ENCODE measurements at regions not wholly inside any gene's neighbourhood (a gene's known extent, or its start where the extent isn't known, plus 50 kb on each side); places are given as distances from the start of the nearest gene placed in this dataset.
"Not testable (repeated sequence)": the region's sequence is repeated elsewhere in the genome, so short reads cannot be mapped to it uniquely, and the experiment has no call there.

DNA sequence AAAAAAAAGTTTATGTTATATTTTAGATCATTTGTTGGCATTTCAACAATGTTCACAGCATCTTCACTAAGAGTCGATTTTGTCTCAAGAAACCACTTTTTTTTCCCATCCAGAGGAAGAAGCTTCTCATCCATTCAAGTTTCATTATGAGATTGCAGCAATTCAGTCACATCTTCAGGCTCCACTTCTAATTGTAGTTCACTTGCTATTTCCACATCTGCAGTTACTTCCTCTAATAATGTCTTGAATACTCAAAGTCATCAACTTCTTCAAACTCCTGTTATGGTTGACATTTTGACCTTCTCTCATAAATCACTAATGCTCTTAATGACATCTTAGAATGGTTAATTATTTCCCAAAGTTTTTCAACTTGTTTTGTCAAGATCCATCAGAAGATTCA lies 61.3 kb upstream of the CHORDC1 start:
- no peak for DNase-seq
- Histone ChIP-seq H3K27ac (ENCODE audit: insufficient read depth, low read length) (no peak overlapping the region), H3K9me1 (ENCODE audit: insufficient read depth, low read length) (no peaks in the 10 kb centered on the region), H3K9me3 (ENCODE audit: control insufficient read depth, insufficient read depth, low read length) (peaks cover 4% of the 10 kb centered on the region; the same call in 1 of the 2 replicates), H3K18ac (ENCODE audit: low read depth, low read length) (no peak overlapping the region), H3K14ac (replicated peaks; ENCODE audit: low read depth, low read length) (no peak overlapping the region), H4K91ac (ENCODE audit: insufficient read depth, low read depth, low read length) (no peak overlapping the region), H3K4me2 (ENCODE audit: low read depth, low read length) (no peak overlapping the region), H3K4ac (ENCODE audit: low read depth, low read length) (no peak overlapping the region), H2BK5ac (ENCODE audit: low read depth, low read length, poor library complexity, severe bottlenecking) (no peak overlapping the region), H4K8ac (ENCODE audit: low read depth in 2 of 2, low read length in 2 of 2) (no peak overlapping the region), H3K4me3 (ENCODE audit: insufficient read depth, low read depth, low read length) (no peak overlapping the region), H2AK9ac (replicated peaks; ENCODE audit: low read depth, low read length, poor library complexity) (no peak overlapping the region), H3K79me1 (ENCODE audit: low read depth in 1 of 2, low read length in 2 of 2) (no peaks in the 10 kb centered on the region), H2BK20ac (ENCODE audit: low read depth, low read length) (no peak overlapping the region), H4K20me1 (ENCODE audit: insufficient read depth, low read length) (no peaks in the 10 kb centered on the region), H2BK15ac (ENCODE audit: low read depth, low read length) (no peak overlapping the region), H3K23ac (ENCODE audit: low read depth, low read length) (no peak overlapping the region), H2BK120ac (ENCODE audit: low read depth, low read length) (no peak overlapping the region), H3K4me1 (ENCODE audit: control insufficient read depth, insufficient read depth, low read length) (no peaks in the 10 kb centered on the region), H3K36me3 (ENCODE audit: control insufficient read depth, insufficient read depth, low read length) (no peaks in the 10 kb centered on the region), H3K9ac (ENCODE audit: low read depth, low read length) (no peak overlapping the region), H3K56ac (ENCODE audit: extremely low read depth, insufficient read depth, low read length) (no peak overlapping the region), H3K27me3 (ENCODE audit: control insufficient read depth, insufficient read depth, low read length) (no peaks in the 10 kb centered on the region), H2AFZ (replicated peaks; ENCODE audit: low read length, poor library complexity) (no peak overlapping the region), H4K5ac (ENCODE audit: low read depth, low read length) (no peak overlapping the region), H2AK5ac (ENCODE audit: low read depth, low read length) (no peak overlapping the region)
- ATAC-seq (ENCODE audit: low read depth): no peak
- dilution Hi-C loops (cut with HindIII; ENCODE audit: low sequenced_read_pairs, unreplicated experiment) (no loop called here), in situ Hi-C loops (cut with MboI; ENCODE audit: low sequenced_read_pairs) (no loop called here), intact Hi-C loops (cut with micrococcal nuclease) (no loop called here)
- ChIA-PET POLR2A (ENCODE audit: unreplicated experiment) (no interaction called here), CTCF (no interaction called here)
- TF ChIP-seq, protein P1, sequence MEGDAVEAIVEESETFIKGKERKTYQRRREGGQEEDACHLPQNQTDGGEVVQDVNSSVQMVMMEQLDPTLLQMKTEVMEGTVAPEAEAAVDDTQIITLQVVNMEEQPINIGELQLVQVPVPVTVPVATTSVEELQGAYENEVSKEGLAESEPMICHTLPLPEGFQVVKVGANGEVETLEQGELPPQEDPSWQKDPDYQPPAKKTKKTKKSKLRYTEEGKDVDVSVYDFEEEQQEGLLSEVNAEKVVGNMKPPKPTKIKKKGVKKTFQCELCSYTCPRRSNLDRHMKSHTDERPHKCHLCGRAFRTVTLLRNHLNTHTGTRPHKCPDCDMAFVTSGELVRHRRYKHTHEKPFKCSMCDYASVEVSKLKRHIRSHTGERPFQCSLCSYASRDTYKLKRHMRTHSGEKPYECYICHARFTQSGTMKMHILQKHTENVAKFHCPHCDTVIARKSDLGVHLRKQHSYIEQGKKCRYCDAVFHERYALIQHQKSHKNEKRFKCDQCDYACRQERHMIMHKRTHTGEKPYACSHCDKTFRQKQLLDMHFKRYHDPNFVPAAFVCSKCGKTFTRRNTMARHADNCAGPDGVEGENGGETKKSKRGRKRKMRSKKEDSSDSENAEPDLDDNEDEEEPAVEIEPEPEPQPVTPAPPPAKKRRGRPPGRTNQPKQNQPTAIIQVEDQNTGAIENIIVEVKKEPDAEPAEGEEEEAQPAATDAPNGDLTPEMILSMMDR (conservative IDR thresholded peaks at IDR 0.05; ENCODE audit: low read depth, low read length): no peak
- TF ChIP-seq POLR2A (IDR thresholded peaks at IDR 0.05; ENCODE audit: low read depth, low read length) (no peak), FOS (IDR thresholded peaks at IDR 0.05; ENCODE audit: low read depth, low read length) (no peak), RCOR1 (IDR thresholded peaks at IDR 0.05; ENCODE audit: insufficient replicate concordance, low read length) (no peak)
- no TSS peak for BruUV-seq (replicated peaks)
- WGBS, 2 experiments (ENCODE audit: extremely low coverage in 2 of 2, insufficient read length in 1 of 2): no CpG with 5 or more reads among the region's 1 CpG

- DNase-seq; H4K20me1 ChIP-seq (ENCODE audit: insufficient read depth, low read length); in situ Hi-C loops (cut with MboI; ENCODE audit: low sequenced_read_pairs); H3K27me3 ChIP-seq (ENCODE audit: control insufficient read depth, insufficient read depth, low read length); H2BK20ac ChIP-seq (ENCODE audit: low read depth, low read length); H2AK5ac ChIP-seq (ENCODE audit: low read depth, low read length); BruUV-seq (replicated peaks); H3K27ac ChIP-seq (ENCODE audit: insufficient read depth, low read length); dilution Hi-C loops (cut with HindIII; ENCODE audit: low sequenced_read_pairs, unreplicated experiment); H4K8ac ChIP-seq (ENCODE audit: low read depth in 2 of 2, low read length in 2 of 2); H3K56ac ChIP-seq (ENCODE audit: extremely low read depth, insufficient read depth, low read length); H3K79me1 ChIP-seq (ENCODE audit: low read depth in 1 of 2, low read length in 2 of 2); H4K91ac ChIP-seq (ENCODE audit: insufficient read depth, low read depth, low read length); ATAC-seq (ENCODE audit: low read depth); H3K36me3 ChIP-seq (ENCODE audit: control insufficient read depth, insufficient read depth, low read length); POLR2A ChIA-PET (ENCODE audit: unreplicated experiment); intact Hi-C loops (cut with micrococcal nuclease); H3K4me2 ChIP-seq (ENCODE audit: low read depth, low read length); H3K4ac ChIP-seq (ENCODE audit: low read depth, low read length); H3K9me3 ChIP-seq (ENCODE audit: control insufficient read depth, insufficient read depth, low read length); CTCF ChIA-PET; H3K14ac ChIP-seq (replicated peaks; ENCODE audit: low read depth, low read length); H3K18ac ChIP-seq (ENCODE audit: low read depth, low read length); H2AK9ac ChIP-seq (replicated peaks; ENCODE audit: low read depth, low read length, poor library complexity); H4K5ac ChIP-seq (ENCODE audit: low read depth, low read length); H3K4me3 ChIP-seq (ENCODE audit: insufficient read depth, low read depth, low read length); H2BK15ac ChIP-seq (ENCODE audit: low read depth, low read length); H3K9ac ChIP-seq (ENCODE audit: low read depth, low read length); H2AFZ ChIP-seq (replicated peaks; ENCODE audit: low read length, poor library complexity); H2BK120ac ChIP-seq (ENCODE audit: low read depth, low read length); H3K4me1 ChIP-seq (ENCODE audit: control insufficient read depth, insufficient read depth, low read length); H2BK5ac ChIP-seq (ENCODE audit: low read depth, low read length, poor library complexity, severe bottlenecking); H3K9me1 ChIP-seq (ENCODE audit: insufficient read depth, low read length); H3K23ac ChIP-seq (ENCODE audit: low read depth, low read length): not testable (repeated sequence)
- 78% methylated on average over 4 of the region's 13 CpGs; no CpG with 5 or more reads in 1 of the 2 experiments for WGBS, 2 experiments (ENCODE audit: extremely low coverage in 2 of 2, insufficient read length in 1 of 2)
Measured at GRCh38 chr11:90282551-90283071, 59.8 kb upstream of the CHORDC1 start.

Data from IMR-90 (cell line).